ENCODE measurements at regions not wholly inside any gene's neighbourhood (a gene's known extent, or its start where the extent isn't known, plus 50 kb on each side); places are given as distances from the start of the nearest gene placed in this dataset.

DNA sequence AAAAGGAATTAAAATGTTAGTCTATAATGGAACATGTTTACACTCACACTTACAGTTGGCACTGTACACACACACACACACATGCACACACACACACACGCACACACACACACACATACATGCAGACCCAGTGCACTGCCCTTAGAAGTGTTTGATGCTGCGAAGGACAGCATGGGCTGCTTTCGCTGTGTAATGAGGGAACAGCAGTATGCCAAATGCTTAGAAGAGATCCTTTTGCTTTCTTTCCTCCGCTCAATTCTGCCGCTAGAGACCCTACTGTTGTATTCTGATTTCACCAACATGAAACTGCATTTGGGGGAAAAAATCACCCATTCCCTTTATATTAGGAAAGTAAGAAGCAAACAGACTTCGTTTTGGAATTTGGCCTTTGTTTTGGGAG, 217.9 kb downstream of the ENGASE start:
- no peaks in the 10 kb centered on the region for H4K20me1 ChIP-seq (ENCODE audit: control insufficient read depth, extremely low read depth, insufficient read depth, low read length)
- no peak overlapping the region for H3K9ac ChIP-seq (ENCODE audit: control insufficient read depth, extremely low read depth, insufficient read depth, low read length)
- H3K9me3 ChIP-seq (ENCODE audit: control insufficient read depth, low read depth, low read length): no peaks in the 10 kb centered on the region
- H3K4me3 ChIP-seq (ENCODE audit: control insufficient read depth in 2 of 3, extremely low read depth in 1 of 3, insufficient read depth in 2 of 3, low read depth in 1 of 3, low read length in 3 of 3): no peak overlapping the region
- no peak for DNase-seq (ENCODE audit: low read depth, low spot score)
- TF ChIP-seq CTCF (optimal IDR thresholded peaks at IDR 0.05 in 1 of 3, IDR thresholded peaks at IDR 0.05 in 1 of 3, conservative IDR thresholded peaks at IDR 0.05 in 1 of 3; ENCODE audit: extremely low read depth in 1 of 3, insufficient read depth in 2 of 3, low read length in 3 of 3): no peak
- TF ChIP-seq EZH2 (IDR thresholded peaks at IDR 0.05; ENCODE audit: low read length): no peak
- H2AFZ ChIP-seq (ENCODE audit: control insufficient read depth, low read length): no peak overlapping the region
- dilution Hi-C loops (cut with MboI; ENCODE audit: extremely low pct_ligation_motif_present, low sequenced_read_pairs): no loop called here
- H3K9me1 ChIP-seq (ENCODE audit: control insufficient read depth, extremely low read depth, insufficient read depth, low read length): no peaks in the 10 kb centered on the region
- no peaks in the 10 kb centered on the region for H3K79me2 ChIP-seq (ENCODE audit: control insufficient read depth, insufficient read depth, low read length)
- no peak for FAIRE-seq
- no peaks in the 10 kb centered on the region for H3K4me1 ChIP-seq (ENCODE audit: control insufficient read depth, extremely low read depth, insufficient read depth, low read length)
- no peaks in the 10 kb centered on the region for H3K36me3 ChIP-seq (ENCODE audit: control insufficient read depth in 2 of 2, extremely low read depth in 1 of 2, insufficient read depth in 2 of 2, low read length in 2 of 2)
- H3K4me2 ChIP-seq (ENCODE audit: control insufficient read depth, extremely low read depth, insufficient read depth, low read depth, low read length): no peak overlapping the region
- peaks cover 8% of the 10 kb centered on the region for H3K27me3 ChIP-seq (ENCODE audit: control insufficient read depth, extremely low read depth, insufficient read depth, low read length)
- no peak overlapping the region for H3K27ac ChIP-seq (ENCODE audit: control insufficient read depth, insufficient read depth, low read length)

GRCh38 chr17:79291391-79291790, 216.8 kb downstream of the ENGASE start:
- H3K79me2 ChIP-seq (ENCODE audit: control insufficient read depth, insufficient read depth, low read length): no peaks in the 10 kb centered on the region
- no peaks in the 10 kb centered on the region for H4K20me1 ChIP-seq (ENCODE audit: control insufficient read depth, extremely low read depth, insufficient read depth, low read length)
- H3K27ac ChIP-seq (ENCODE audit: control insufficient read depth, insufficient read depth, low read length): no peak overlapping the region
- H3K4me2 ChIP-seq (ENCODE audit: control insufficient read depth, extremely low read depth, insufficient read depth, low read depth, low read length): no peak overlapping the region
- no peak for FAIRE-seq
- H3K9me3 ChIP-seq (ENCODE audit: control insufficient read depth, low read depth, low read length): no peaks in the 10 kb centered on the region
- no peaks in the 10 kb centered on the region for H3K36me3 ChIP-seq (ENCODE audit: control insufficient read depth in 2 of 2, extremely low read depth in 1 of 2, insufficient read depth in 2 of 2, low read length in 2 of 2)
- H3K4me1 ChIP-seq (ENCODE audit: control insufficient read depth, extremely low read depth, insufficient read depth, low read length): no peaks in the 10 kb centered on the region
- TF ChIP-seq CTCF (optimal IDR thresholded peaks at IDR 0.05 in 1 of 3, IDR thresholded peaks at IDR 0.05 in 1 of 3, conservative IDR thresholded peaks at IDR 0.05 in 1 of 3; ENCODE audit: extremely low read depth in 1 of 3, insufficient read depth in 2 of 3, low read length in 3 of 3): no peak
- TF ChIP-seq EZH2 (IDR thresholded peaks at IDR 0.05; ENCODE audit: low read length): no peak
- H3K9me1 ChIP-seq (ENCODE audit: control insufficient read depth, extremely low read depth, insufficient read depth, low read length): no peaks in the 10 kb centered on the region
- no peak overlapping the region for H3K4me3 ChIP-seq (ENCODE audit: control insufficient read depth in 2 of 3, extremely low read depth in 1 of 3, insufficient read depth in 2 of 3, low read depth in 1 of 3, low read length in 3 of 3)
- no peak for DNase-seq (ENCODE audit: low read depth, low spot score)
- H2AFZ ChIP-seq (ENCODE audit: control insufficient read depth, low read length): no peak overlapping the region
- dilution Hi-C loops (cut with MboI; ENCODE audit: extremely low pct_ligation_motif_present, low sequenced_read_pairs): no loop called here
- H3K27me3 ChIP-seq (ENCODE audit: control insufficient read depth, extremely low read depth, insufficient read depth, low read length): peaks cover 12% of the 10 kb centered on the region
- H3K9ac ChIP-seq (ENCODE audit: control insufficient read depth, extremely low read depth, insufficient read depth, low read length): no peak overlapping the region

Measured in keratinocyte (primary cell).